HepG2 (cell line): ENCODE measurements at regions not wholly inside any gene's neighbourhood (a gene's known extent, or its start where the extent isn't known, plus 50 kb on each side); places are given as distances from the start of the nearest gene placed in this dataset.

ENCODE experiments used
- ATAC-seq: fragments of 200-7000 bp; cut with Tn5 transposase; 3 replicates; pipeline ENCODE4 v1.9.1; 2020; ENCODE audit warnings: mild to moderate bottlenecking, moderate library complexity
- BruUV-seq: library from RNA; stranded (reverse); fragments of 400-500 nt; replicated peaks from 2 replicates; lab custom pipeline; 2021; lab: Mats Ljungman, UMichigan
- CTCF ChIA-PET: fragments of 300-600 bp; formaldehyde crosslinking; extraction: SDS; loops from one replicate; lab custom pipeline; 2021; ENCODE audit warnings: low total read pairs, inconsistent platforms, low intra/inter-chr PET ratio; lab: Yijun Ruan, JAX
- POLR2A ChIA-PET: fragments of 350-600 bp; sonication (Branson Sonifier 250); formaldehyde crosslinking; loops from one replicate; lab custom pipeline; 2020; ENCODE audit warnings: antibody characterized with exemption, inconsistent platforms; lab: Yijun Ruan, JAX
- DNase-seq: peaks from one replicate; pipeline ENCODE4 v3.0.0-alpha.2; 2015; ENCODE audit warnings: low spot score
- FAIRE-seq: peaks from 3 replicates; lab custom pipeline; 2011; peaks lifted over from hg19 to GRCh38; lab: Jason Lieb, UNC
- H2AFZ ChIP-seq: one replicate; pipeline ENCODE4 v1.6.1; 2011; ENCODE audit warnings: low read length, inconsistent platforms
- H3K27ac ChIP-seq: fragments of 300-600 bp; 3 replicates; pipeline ENCODE4 v1.8.0; 2011; ENCODE audit warnings: mixed run types, mild to moderate bottlenecking, mixed read lengths, low read length, inconsistent platforms; ENCODE audit not compliant: insufficient read depth; ENCODE audit errors: extremely low read length
- H3K27me3 ChIP-seq, 2 experiments: fragments of 200-600 bp in 1 of 2; 2 replicates in 1 of 2; 3 replicates in 1 of 2; pipeline versions ENCODE4 v1.6.0 to v1.8.0; 2011; ENCODE audit warnings: low read length in 2 of 2, mild to moderate bottlenecking in 2 of 2, moderate library complexity in 2 of 2, inconsistent platforms in 1 of 2; ENCODE audit not compliant: insufficient read depth in 2 of 2, control insufficient read depth in 1 of 2
- H3K36me3 ChIP-seq, 2 experiments: fragments of 200-600 bp in 1 of 2; replicated peaks in 1 of 2; 2 replicates in 1 of 2; 3 replicates in 1 of 2; pipeline versions ENCODE4 v1.5.1 to v1.8.0; 2011; ENCODE audit warnings: low read length in 2 of 2, inconsistent platforms in 1 of 2; ENCODE audit not compliant: insufficient read depth in 2 of 2, control insufficient read depth in 1 of 2
- H3K4me1 ChIP-seq: 2 replicates; pipeline ENCODE4 v1.5.1; 2012; ENCODE audit warnings: low read length, inconsistent platforms; ENCODE audit not compliant: insufficient read depth
- H3K4me2 ChIP-seq: 2 replicates; pipeline ENCODE4 v1.6.0; 2011; ENCODE audit warnings: low read depth, low read length, inconsistent platforms
- H3K4me3 ChIP-seq, 3 experiments: fragments of 200-600 bp in 1 of 3; sonication (generic), shearing (Covaris generic) in 1 of 3; replicated peaks in 1 of 3; 2 replicates each; pipeline ENCODE4 v1.5.1; 2011 to 2016; ENCODE audit warnings: low read length in 3 of 3, inconsistent platforms in 2 of 3, low read depth in 2 of 3, mild to moderate bottlenecking in 2 of 3, control low read depth in 1 of 3, mixed read lengths in 1 of 3; ENCODE audit not compliant: insufficient read depth in 1 of 3
- H3K79me2 ChIP-seq: one replicate; pipeline ENCODE4 v1.6.1; 2011; ENCODE audit warnings: low read length, inconsistent platforms; ENCODE audit not compliant: insufficient read depth
- H3K9ac ChIP-seq: 2 replicates; pipeline ENCODE4 v1.6.0; 2011; ENCODE audit warnings: mild to moderate bottlenecking, low read depth, low read length, inconsistent platforms; ENCODE audit not compliant: insufficient read depth
- H3K9me3 ChIP-seq: 2 replicates; pipeline ENCODE4 v1.5.1; 2012; ENCODE audit warnings: mild to moderate bottlenecking, low read length
- H4K20me1 ChIP-seq: 2 replicates; pipeline ENCODE4 v1.6.0; 2011; ENCODE audit warnings: inconsistent platforms, mild to moderate bottlenecking, low read length, moderate library complexity; ENCODE audit not compliant: insufficient read depth
- ATF3 ChIP-seq: sonication (generic); formaldehyde crosslinking; IDR thresholded peaks from 2 replicates; pipeline ENCODE4 v1.4.0; 2020; ENCODE audit warnings: missing genetic modification reagents
- CHD4 ChIP-seq: fragments of 200-600 bp; sonication (generic); IDR thresholded peaks from 2 replicates; pipeline ENCODE4 v1.7.0; 2017; ENCODE audit warnings: mild to moderate bottlenecking, low read length, borderline replicate concordance
- KMT2A ChIP-seq: sonication (generic); formaldehyde crosslinking; IDR thresholded peaks from 2 replicates; pipeline ENCODE4 v1.4.0; 2020; ENCODE audit warnings: missing genetic modification reagents
- MED13 ChIP-seq: sonication (generic); formaldehyde crosslinking; IDR thresholded peaks from 2 replicates; pipeline ENCODE4 v1.5.0; 2020; ENCODE audit warnings: missing genetic modification reagents
- MIXL1 ChIP-seq: IDR thresholded peaks from 2 replicates; pipeline ENCODE4 v1.6.1; 2016
- RXRA ChIP-seq: sonication (generic); formaldehyde crosslinking; IDR thresholded peaks from 2 replicates; pipeline ENCODE4 v1.5.1; 2020; ENCODE audit warnings: missing genetic modification reagents
- SMAD1 ChIP-seq: sonication (generic); formaldehyde crosslinking; IDR thresholded peaks from 2 replicates; pipeline ENCODE4 v1.4.0; 2020; ENCODE audit warnings: missing genetic modification reagents, low read depth, mild to moderate bottlenecking, borderline replicate concordance
- WIZ ChIP-seq: sonication (generic); formaldehyde crosslinking; IDR thresholded peaks from 2 replicates; pipeline ENCODE4 v1.5.1; 2020; ENCODE audit warnings: mild to moderate bottlenecking, missing genetic modification reagents
- ZNF335 ChIP-seq: sonication (generic); formaldehyde crosslinking; IDR thresholded peaks from 2 replicates; pipeline ENCODE4 v1.4.0; 2020; ENCODE audit warnings: missing genetic modification reagents
- ZNF34 ChIP-seq: sonication (generic); formaldehyde crosslinking; IDR thresholded peaks from 2 replicates; pipeline ENCODE4 v1.4.0; 2020; ENCODE audit warnings: mild to moderate bottlenecking, missing genetic modification reagents, borderline replicate concordance
- ZNF441 ChIP-seq: sonication (generic); formaldehyde crosslinking; IDR thresholded peaks from 2 replicates; pipeline ENCODE4 v1.7.0; 2021; ENCODE audit warnings: missing genetic modification reagents, borderline replicate concordance
- ZNF484 ChIP-seq: sonication (generic); formaldehyde crosslinking; IDR thresholded peaks from 2 replicates; pipeline ENCODE4 v1.5.1; 2020; ENCODE audit warnings: mild to moderate bottlenecking, low read depth, missing genetic modification reagents, borderline replicate concordance
- ZNF800 ChIP-seq: sonication (generic); formaldehyde crosslinking; IDR thresholded peaks from 2 replicates; pipeline ENCODE4 v1.4.0; 2020; ENCODE audit warnings: missing genetic modification reagents
- WGBS: methylation state at CpG from one replicate; pipeline ENCODE4 v1.1.6; 2017; ENCODE audit warnings: low lambda C conversion rate; 5-methylcytosine and 5-hydroxymethylcytosine counted together
- in situ Hi-C: cut with HindIII; loops from 2 replicates; pipeline ENCODE4 v1.10.0; 2017; ENCODE audit warnings: low pct_unique_long_range_greater_than_20kb; ENCODE audit not compliant: extremely low pct_ligation_motif_present
- intact Hi-C: fragments of 100-400 bp; cut with micrococcal nuclease; formaldehyde crosslinking; loops from one replicate; pipeline ENCODE4 v1.10.0; 2022; ENCODE audit not compliant: unreplicated experiment

DNA sequence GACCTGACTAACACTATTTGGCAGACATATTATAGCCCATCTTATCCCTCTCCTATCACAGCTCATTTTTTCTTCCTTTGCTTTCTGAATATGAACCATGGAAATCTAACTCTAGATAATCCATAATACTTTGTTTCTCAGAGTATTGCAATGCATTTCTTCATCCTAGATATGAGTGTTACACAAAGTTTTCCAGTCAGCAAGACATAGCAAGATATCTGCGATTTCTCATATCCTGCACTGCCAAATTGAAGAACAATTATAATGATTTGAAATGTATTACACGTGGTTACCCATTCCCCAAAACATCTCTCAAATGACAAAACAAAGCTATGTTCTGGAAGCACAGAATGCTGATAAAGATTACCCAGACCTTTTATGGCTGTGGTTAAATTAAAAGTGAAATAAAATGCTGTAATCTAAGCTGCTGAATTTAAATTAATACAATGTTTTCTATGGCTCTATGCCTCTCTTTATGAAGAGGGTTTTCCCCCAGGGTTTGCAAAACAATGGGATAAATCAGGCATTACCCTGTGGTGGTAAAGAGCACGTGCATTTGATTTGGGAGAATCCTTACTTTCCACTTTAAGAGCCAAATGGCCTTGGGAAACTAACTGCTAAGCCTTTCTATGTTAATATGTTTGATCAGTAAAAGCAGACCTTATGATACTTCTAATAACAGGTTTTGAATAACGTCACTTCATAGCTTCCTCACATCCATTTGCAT lies 1291.0 kb upstream of the CNTN5 start:
- ChIA-PET POLR2A (no interaction called here), CTCF (no interaction called here)
- no peak for ATAC-seq
- Histone ChIP-seq H2AFZ (no peak overlapping the region), H3K9me3 (peaks cover 35% of the 10 kb centered on the region), H3K27ac (no peak overlapping the region), H3K4me2 (no peak overlapping the region), H3K79me2 (no peaks in the 10 kb centered on the region), H3K4me1 (peaks cover 29% of the 10 kb centered on the region), H3K4me3 (no peak overlapping the region), H3K36me3 (no peaks in the 10 kb centered on the region), H3K27me3 (no peaks in the 10 kb centered on the region; a peak in 1 of 5 replicates), H3K9ac (no peak overlapping the region), H4K20me1 (no peaks in the 10 kb centered on the region)
- no peak for DNase-seq
- TF ChIP-seq KMT2A (no peak), ATF3 (CRISPR knock-in tag) (no peak), MED13 (CRISPR knock-in tag) (no peak), ZNF484 (CRISPR knock-in tag) (no peak), ZNF34 (CRISPR knock-in tag) (no peak), ZNF800 (CRISPR knock-in tag) (no peak), CHD4 (no peak), ZNF335 (no peak), WIZ (CRISPR knock-in tag) (no peak), SMAD1 (CRISPR knock-in tag) (no peak), RXRA (CRISPR knock-in tag) (no peak), ZNF441 (CRISPR knock-in tag) (no peak), MIXL1 (CRISPR knock-in tag) (no peak)
- 45% methylated on average over 4 of the region's 4 CpGs for WGBS
- in situ Hi-C loops (no loop called here), intact Hi-C loops (no loop called here)
- FAIRE-seq, result no peak
- BruUV-seq, result no TSS peak
